ENCODE measurements at regions not wholly inside any gene's neighbourhood (a gene's known extent, or its start where the extent isn't known, plus 50 kb on each side); places are given as distances from the start of the nearest gene placed in this dataset.

DNA sequence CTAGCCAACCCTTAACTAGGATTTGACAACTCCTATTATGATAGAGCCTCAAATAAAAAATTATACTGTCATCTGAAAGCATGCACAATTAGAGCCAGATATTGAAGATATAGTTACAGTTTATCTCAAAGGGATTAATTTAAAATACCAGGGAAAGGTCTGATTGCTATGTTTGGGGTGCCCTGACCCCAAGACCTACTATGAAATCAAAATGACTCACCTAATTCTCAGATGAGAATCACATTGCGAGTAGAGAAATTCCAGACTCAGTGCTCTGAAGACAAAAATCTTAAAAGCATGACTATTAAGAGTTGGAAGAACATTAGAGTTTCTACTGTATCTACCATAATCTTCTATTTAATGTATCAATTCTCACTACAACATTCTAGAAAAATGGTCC lies 297.1 kb downstream of the AHR start:
- DNase-seq (ENCODE audit: low read depth) = no peak
- no peaks in the 10 kb centered on the region for H3K27me3 ChIP-seq (ENCODE audit: control insufficient read depth, insufficient read depth, low read length)
- no peaks in the 10 kb centered on the region for H3K36me3 ChIP-seq (ENCODE audit: control insufficient read depth, insufficient read depth, low read length)
- ChIA-PET POLR2A (no interaction called here), CTCF (interaction anchor here (1.1 kb wide), 1 partner anchor 49 kb away, joined by 3 read pairs; no protein-coding TSS in a partner anchor)
- no peak for TF ChIP-seq CTCF (IDR thresholded peaks at IDR 0.05; ENCODE audit: insufficient read depth, low read depth, low read length)
- H3K4me3 ChIP-seq (ENCODE audit: low read depth, low read length) = no peak overlapping the region

DNA sequence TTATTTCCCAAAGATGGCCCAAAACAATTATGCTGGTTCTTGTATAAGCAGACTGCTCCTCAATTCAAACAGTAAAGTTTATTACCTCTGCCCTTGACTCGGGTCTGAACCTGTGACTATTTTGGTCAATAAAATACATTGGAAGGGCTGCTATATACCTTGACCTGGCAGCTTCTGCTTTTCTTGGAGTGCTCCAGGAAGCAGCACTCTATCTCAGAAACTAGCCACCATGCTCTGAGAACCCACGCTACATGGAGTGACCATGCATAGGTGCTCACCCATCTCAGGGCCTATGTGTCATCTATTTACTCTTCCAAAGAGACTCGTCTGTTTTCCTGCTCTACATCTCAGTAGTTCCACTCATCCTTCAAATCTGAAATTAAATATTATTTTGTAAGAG lies 299.9 kb downstream of the AHR start:
- no peak overlapping the region for H3K4me3 ChIP-seq (ENCODE audit: low read depth, low read length)
- POLR2A ChIA-PET = no interaction called here
- no peak for DNase-seq (ENCODE audit: low read depth)
- CTCF ChIA-PET = no interaction called here
- no peaks in the 10 kb centered on the region for H3K36me3 ChIP-seq (ENCODE audit: control insufficient read depth, insufficient read depth, low read length)
- no peaks in the 10 kb centered on the region for H3K27me3 ChIP-seq (ENCODE audit: control insufficient read depth, insufficient read depth, low read length)
- no peak for TF ChIP-seq CTCF (IDR thresholded peaks at IDR 0.05; ENCODE audit: insufficient read depth, low read depth, low read length)

DNA sequence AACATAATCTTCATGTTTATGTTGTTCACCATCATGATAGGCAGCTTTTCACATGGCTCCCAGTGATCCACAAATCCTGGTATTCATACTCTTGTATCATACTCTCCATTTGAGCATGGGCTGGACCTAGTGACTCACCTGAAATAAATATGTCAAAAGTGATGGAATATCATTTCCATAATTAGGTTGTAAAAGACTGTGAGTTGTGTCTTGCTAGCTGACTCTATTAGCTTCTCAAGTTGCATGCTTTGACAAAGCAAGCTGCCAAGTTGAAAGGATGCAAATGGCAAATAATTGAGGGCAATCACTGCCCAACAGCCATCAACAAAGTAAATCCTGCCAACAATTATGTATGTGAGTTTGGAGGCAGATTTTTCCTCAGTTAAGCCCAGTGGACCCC lies 300.4 kb downstream of the AHR start:
- POLR2A ChIA-PET = no interaction called here
- no peak for DNase-seq (ENCODE audit: low read depth)
- Histone ChIP-seq H3K36me3 (ENCODE audit: control insufficient read depth, insufficient read depth, low read length) (no peaks in the 10 kb centered on the region), H3K27me3 (ENCODE audit: control insufficient read depth, insufficient read depth, low read length) (no peaks in the 10 kb centered on the region), H3K4me3 (ENCODE audit: low read depth, low read length) (no peak overlapping the region)
- no peak for TF ChIP-seq CTCF (IDR thresholded peaks at IDR 0.05; ENCODE audit: insufficient read depth, low read depth, low read length)
- CTCF ChIA-PET = no interaction called here

- Histone ChIP-seq H3K36me3 (ENCODE audit: control insufficient read depth, insufficient read depth, low read length) (no peaks in the 10 kb centered on the region), H3K27me3 (ENCODE audit: control insufficient read depth, insufficient read depth, low read length) (no peaks in the 10 kb centered on the region), H3K4me3 (ENCODE audit: low read depth, low read length) (no peak overlapping the region)
- POLR2A ChIA-PET = interaction anchor here (0.9 kb wide), 1 partner anchor 13 kb away, joined by 3 read pairs; no protein-coding TSS in a partner anchor
- TF ChIP-seq CTCF (IDR thresholded peaks at IDR 0.05; ENCODE audit: insufficient read depth, low read depth, low read length) = no peak
- DNase-seq (ENCODE audit: low read depth) = no peak
- CTCF ChIA-PET = no interaction called here
Measured at GRCh38 chr7:17599733-17600339, 301.4 kb downstream of the AHR start.

GRCh38 chr7:17600340-17600752 lies 301.9 kb downstream of the AHR start:
- no peak for TF ChIP-seq CTCF (IDR thresholded peaks at IDR 0.05; ENCODE audit: insufficient read depth, low read depth, low read length)
- Histone ChIP-seq H3K27me3 (ENCODE audit: control insufficient read depth, insufficient read depth, low read length) (no peaks in the 10 kb centered on the region), H3K36me3 (ENCODE audit: control insufficient read depth, insufficient read depth, low read length) (no peaks in the 10 kb centered on the region), H3K4me3 (ENCODE audit: low read depth, low read length) (no peak overlapping the region)
- POLR2A ChIA-PET = no interaction called here
- peak; percentile 73 for DNase-seq (ENCODE audit: low read depth)
- CTCF ChIA-PET = no interaction called here

Measured in BJ (cell line).